ENCODE measurements at regions not wholly inside any gene's neighbourhood (a gene's known extent, or its start where the extent isn't known, plus 50 kb on each side); places are given as distances from the start of the nearest gene placed in this dataset.
"Not testable (repeated sequence)": the region's sequence is repeated elsewhere in the genome, so short reads cannot be mapped to it uniquely, and the experiment has no call there.

GRCh38 chr1:146504121-146504520 lies 275.3 kb upstream of the NOTCH2NLA start:
- H3K36me3 ChIP-seq (ENCODE audit: control insufficient read depth, insufficient read depth, low read length); H3K27ac ChIP-seq (ENCODE audit: extremely low read depth, low read depth, low read length); H3K27me3 ChIP-seq (ENCODE audit: control insufficient read depth in 2 of 2, insufficient read depth in 2 of 2, low read length in 2 of 2); H3K4me3 ChIP-seq; H3K9me1 ChIP-seq (ENCODE audit: control insufficient read depth, insufficient read depth, low read length); POLR2A ChIA-PET; H3K4me2 ChIP-seq (ENCODE audit: insufficient read depth, low read length); FAIRE-seq; H3K9me3 ChIP-seq (replicated peaks; ENCODE audit: control insufficient read depth, insufficient read depth, low read depth, low read length); H3K9ac ChIP-seq (ENCODE audit: insufficient read depth in 1 of 2, low read depth in 2 of 2, low read length in 2 of 2); DNase-seq (ENCODE audit: extremely low read depth in 1 of 4, low spot score in 3 of 4); H3K79me2 ChIP-seq (ENCODE audit: control insufficient read depth, insufficient read depth, low read length); H4K20me1 ChIP-seq (replicated peaks; ENCODE audit: control insufficient read depth, insufficient read depth, low read length); BruUV-seq (replicated peaks); ATAC-seq; H3K4me1 ChIP-seq (replicated peaks in 1 of 2; ENCODE audit: control insufficient read depth in 2 of 2, insufficient read depth in 2 of 2, low read length in 2 of 2); H2AFZ ChIP-seq (ENCODE audit: low read depth, low read length); intact Hi-C loops (cut with micrococcal nuclease); CTCF ChIA-PET (ENCODE audit: low intra/inter-chr PET ratio): not testable (repeated sequence)
- in situ Hi-C loops (cut with MboI): loop anchor here (5.0 kb wide), 1 partner anchor 1728 kb away; no protein-coding TSS in a partner anchor
- 0% methylated on average over 1 of the region's 4 CpGs for WGBS (ENCODE audit: insufficient coverage, low coverage, missing lambda C conversion rate)

- CTCF ChIA-PET (ENCODE audit: low intra/inter-chr PET ratio); H3K9me1 ChIP-seq (ENCODE audit: control insufficient read depth, insufficient read depth, low read length); H4K20me1 ChIP-seq (replicated peaks; ENCODE audit: control insufficient read depth, insufficient read depth, low read length); H3K27ac ChIP-seq (ENCODE audit: extremely low read depth, low read depth, low read length); H3K4me2 ChIP-seq (ENCODE audit: insufficient read depth, low read length); H3K4me3 ChIP-seq; intact Hi-C loops (cut with micrococcal nuclease); H3K36me3 ChIP-seq (ENCODE audit: control insufficient read depth, insufficient read depth, low read length); H3K27me3 ChIP-seq (ENCODE audit: control insufficient read depth in 2 of 2, insufficient read depth in 2 of 2, low read length in 2 of 2); ATAC-seq; POLR2A ChIA-PET; H3K9ac ChIP-seq (ENCODE audit: insufficient read depth in 1 of 2, low read depth in 2 of 2, low read length in 2 of 2); BruUV-seq (replicated peaks); H3K79me2 ChIP-seq (ENCODE audit: control insufficient read depth, insufficient read depth, low read length); H2AFZ ChIP-seq (ENCODE audit: low read depth, low read length); DNase-seq (ENCODE audit: extremely low read depth in 1 of 4, low spot score in 3 of 4); H3K4me1 ChIP-seq (replicated peaks in 1 of 2; ENCODE audit: control insufficient read depth in 2 of 2, insufficient read depth in 2 of 2, low read length in 2 of 2); H3K9me3 ChIP-seq (replicated peaks; ENCODE audit: control insufficient read depth, insufficient read depth, low read depth, low read length); FAIRE-seq: not testable (repeated sequence)
- in situ Hi-C loops (cut with MboI): loop anchor here (10.0 kb wide), 1 partner anchor 1757 kb away; no protein-coding TSS in a partner anchor
- no CpG with 5 or more reads among the region's 6 CpGs for WGBS (ENCODE audit: insufficient coverage, low coverage, missing lambda C conversion rate)
Measured at GRCh38 chr1:146487555-146487954, 258.7 kb upstream of the NOTCH2NLA start.

GRCh38 chr1:146487155-146487554 lies 258.3 kb upstream of the NOTCH2NLA start:
- H3K4me1 ChIP-seq (replicated peaks in 1 of 2; ENCODE audit: control insufficient read depth in 2 of 2, insufficient read depth in 2 of 2, low read length in 2 of 2); H3K4me3 ChIP-seq; H3K9me3 ChIP-seq (replicated peaks; ENCODE audit: control insufficient read depth, insufficient read depth, low read depth, low read length); H3K4me2 ChIP-seq (ENCODE audit: insufficient read depth, low read length); H4K20me1 ChIP-seq (replicated peaks; ENCODE audit: control insufficient read depth, insufficient read depth, low read length); DNase-seq (ENCODE audit: extremely low read depth in 1 of 4, low spot score in 3 of 4); H3K9ac ChIP-seq (ENCODE audit: insufficient read depth in 1 of 2, low read depth in 2 of 2, low read length in 2 of 2); BruUV-seq (replicated peaks); POLR2A ChIA-PET; H3K79me2 ChIP-seq (ENCODE audit: control insufficient read depth, insufficient read depth, low read length); CTCF ChIA-PET (ENCODE audit: low intra/inter-chr PET ratio); H3K27me3 ChIP-seq (ENCODE audit: control insufficient read depth in 2 of 2, insufficient read depth in 2 of 2, low read length in 2 of 2); FAIRE-seq; intact Hi-C loops (cut with micrococcal nuclease); ATAC-seq; H3K36me3 ChIP-seq (ENCODE audit: control insufficient read depth, insufficient read depth, low read length); H3K27ac ChIP-seq (ENCODE audit: extremely low read depth, low read depth, low read length); H2AFZ ChIP-seq (ENCODE audit: low read depth, low read length); H3K9me1 ChIP-seq (ENCODE audit: control insufficient read depth, insufficient read depth, low read length): not testable (repeated sequence)
- WGBS (ENCODE audit: insufficient coverage, low coverage, missing lambda C conversion rate): 17% methylated on average over 1 of the region's 24 CpGs
- in situ Hi-C loops (cut with MboI): loop anchor here (10.0 kb wide), 1 partner anchor 1758 kb away; no protein-coding TSS in a partner anchor

- BruUV-seq (replicated peaks); DNase-seq (ENCODE audit: extremely low read depth in 1 of 4, low spot score in 3 of 4); H3K4me2 ChIP-seq (ENCODE audit: insufficient read depth, low read length); H4K20me1 ChIP-seq (replicated peaks; ENCODE audit: control insufficient read depth, insufficient read depth, low read length); H3K4me1 ChIP-seq (replicated peaks in 1 of 2; ENCODE audit: control insufficient read depth in 2 of 2, insufficient read depth in 2 of 2, low read length in 2 of 2); H3K4me3 ChIP-seq; CTCF ChIA-PET (ENCODE audit: low intra/inter-chr PET ratio); POLR2A ChIA-PET; H3K9me3 ChIP-seq (replicated peaks; ENCODE audit: control insufficient read depth, insufficient read depth, low read depth, low read length); H3K79me2 ChIP-seq (ENCODE audit: control insufficient read depth, insufficient read depth, low read length); intact Hi-C loops (cut with micrococcal nuclease); ATAC-seq; FAIRE-seq; H3K27ac ChIP-seq (ENCODE audit: extremely low read depth, low read depth, low read length); H3K9ac ChIP-seq (ENCODE audit: insufficient read depth in 1 of 2, low read depth in 2 of 2, low read length in 2 of 2); H2AFZ ChIP-seq (ENCODE audit: low read depth, low read length); H3K27me3 ChIP-seq (ENCODE audit: control insufficient read depth in 2 of 2, insufficient read depth in 2 of 2, low read length in 2 of 2); H3K36me3 ChIP-seq (ENCODE audit: control insufficient read depth, insufficient read depth, low read length); H3K9me1 ChIP-seq (ENCODE audit: control insufficient read depth, insufficient read depth, low read length): not testable (repeated sequence)
- WGBS (ENCODE audit: insufficient coverage, low coverage, missing lambda C conversion rate): 10% methylated on average over 4 of the region's 35 CpGs
- in situ Hi-C loops (cut with MboI): loop anchor here (10.0 kb wide), 1 partner anchor 1758 kb away; no protein-coding TSS in a partner anchor
Measured at GRCh38 chr1:146486300-146487014, 257.6 kb upstream of the NOTCH2NLA start.

All from K562 (cell line).